H9 (cell line): ENCODE measurements at regions not wholly inside any gene's neighbourhood (a gene's known extent, or its start where the extent isn't known, plus 50 kb on each side); places are given as distances from the start of the nearest gene placed in this dataset.

Source experiments
- DNase-seq: peaks from one replicate; pipeline ENCODE4 v3.0.0-alpha.2; 2017
- H2AFZ ChIP-seq: one replicate; pipeline ENCODE4 v1.6.1; 2013; ENCODE audit warnings: mild to moderate bottlenecking, low read length, control low read depth, moderate library complexity
- H2AK5ac ChIP-seq: 2 replicates; pipeline ENCODE4 v1.6.1; 2013; ENCODE audit warnings: low read length, control low read depth, mixed read lengths; ENCODE audit not compliant: insufficient read length
- H2BK120ac ChIP-seq: one replicate; pipeline ENCODE4 v1.6.1; 2013; ENCODE audit warnings: low read depth, mild to moderate bottlenecking, low read length, control low read depth, inconsistent platforms; ENCODE audit not compliant: poor library complexity, severe bottlenecking
- H2BK12ac ChIP-seq: 2 replicates; pipeline ENCODE4 v1.6.1; 2013; ENCODE audit warnings: low read length, control low read depth, mixed read lengths, low read depth; ENCODE audit not compliant: insufficient read length
- H2BK15ac ChIP-seq: 2 replicates; pipeline ENCODE4 v1.6.1; 2013; ENCODE audit warnings: low read depth, low read length, control low read depth
- H2BK20ac ChIP-seq: one replicate; pipeline ENCODE4 v1.6.1; 2013; ENCODE audit warnings: low read depth, mild to moderate bottlenecking, low read length, control low read depth, inconsistent platforms; ENCODE audit not compliant: poor library complexity, severe bottlenecking
- H2BK5ac ChIP-seq: 2 replicates; pipeline ENCODE4 v1.6.1; 2013; ENCODE audit warnings: low read length, control low read depth, mixed read lengths; ENCODE audit not compliant: insufficient read length
- H3K14ac ChIP-seq: 2 replicates; pipeline ENCODE4 v1.6.1; 2013; ENCODE audit warnings: low read length, control low read depth; ENCODE audit not compliant: insufficient read depth
- H3K18ac ChIP-seq: 2 replicates; pipeline ENCODE4 v1.6.1; 2013; ENCODE audit warnings: low read depth, mild to moderate bottlenecking, mixed read lengths, low read length, control low read depth; ENCODE audit not compliant: insufficient read length
- H3K23ac ChIP-seq: 2 replicates; pipeline ENCODE4 v1.6.1; 2013; ENCODE audit warnings: low read length, control low read depth, mixed read lengths, low read depth; ENCODE audit not compliant: insufficient read length
- H3K23me2 ChIP-seq: 2 replicates; pipeline ENCODE4 v1.6.1; 2013; ENCODE audit warnings: low read depth, mild to moderate bottlenecking, mixed read lengths, low read length, control low read depth; ENCODE audit not compliant: insufficient read length, poor library complexity, severe bottlenecking
- H3K27ac ChIP-seq: 2 replicates; pipeline ENCODE4 v1.5.1; 2013; ENCODE audit warnings: low read length, control low read depth, mixed read lengths, low read depth; ENCODE audit not compliant: insufficient read length
- H3K27me3 ChIP-seq: 2 replicates; pipeline ENCODE4 v1.6.1; 2013; ENCODE audit warnings: low read length, control low read depth, inconsistent platforms; ENCODE audit not compliant: insufficient read depth
- H3K4ac ChIP-seq: 2 replicates; pipeline ENCODE4 v1.6.1; 2013; ENCODE audit warnings: low read depth, mild to moderate bottlenecking, control low read depth, inconsistent platforms, low read length, moderate library complexity
- H3K4me1 ChIP-seq: 2 replicates; pipeline ENCODE4 v1.6.1; 2013; ENCODE audit warnings: low read length, control low read depth, inconsistent platforms; ENCODE audit not compliant: insufficient read depth
- H3K4me2 ChIP-seq: 2 replicates; pipeline ENCODE4 v1.6.1; 2013; ENCODE audit warnings: low read length, control low read depth, mixed read lengths; ENCODE audit not compliant: insufficient read length, insufficient read depth
- H3K56ac ChIP-seq: 2 replicates; pipeline ENCODE4 v1.6.1; 2013; ENCODE audit warnings: low read depth, mild to moderate bottlenecking, mixed read lengths, low read length, control low read depth; ENCODE audit not compliant: insufficient read length
- H3K79me1 ChIP-seq: 2 replicates; pipeline ENCODE4 v1.6.1; 2013; ENCODE audit warnings: low read depth, mild to moderate bottlenecking, moderate library complexity, low read length, control low read depth, inconsistent platforms; ENCODE audit not compliant: insufficient read depth, poor library complexity, severe bottlenecking
- H3K79me2 ChIP-seq: 2 replicates; pipeline ENCODE4 v1.6.1; 2013; ENCODE audit warnings: low read length, control low read depth, inconsistent platforms; ENCODE audit not compliant: insufficient read depth
- H3K9ac ChIP-seq: 2 replicates; pipeline ENCODE4 v1.6.1; 2013; ENCODE audit warnings: low read length, control low read depth, mixed read lengths; ENCODE audit not compliant: insufficient read length; ENCODE audit errors: extremely low read depth
- H3K9me3 ChIP-seq: one replicate; pipeline ENCODE4 v1.6.1; 2013; ENCODE audit warnings: low read depth, low read length, inconsistent platforms; ENCODE audit not compliant: control insufficient read depth
- H3T11ph ChIP-seq: one replicate; pipeline ENCODE4 v1.6.1; 2013; ENCODE audit warnings: mild to moderate bottlenecking, low read length, control low read depth, inconsistent platforms
- H4K20me1 ChIP-seq: one replicate; pipeline ENCODE4 v1.6.1; 2013; ENCODE audit not compliant: control insufficient read depth, insufficient read length, insufficient read depth
- H4K5ac ChIP-seq: 2 replicates; pipeline ENCODE4 v1.6.1; 2013; ENCODE audit warnings: low read depth, mild to moderate bottlenecking, mixed read lengths, low read length, control low read depth; ENCODE audit not compliant: insufficient read length
- H4K8ac ChIP-seq: replicated peaks from 2 replicates; pipeline ENCODE4 v1.6.1; 2013; ENCODE audit warnings: low read length, control low read depth, mixed read lengths, low read depth; ENCODE audit not compliant: insufficient read length
- H4K91ac ChIP-seq: 2 replicates; pipeline ENCODE4 v1.6.1; 2013; ENCODE audit warnings: low read depth, mild to moderate bottlenecking, moderate library complexity, mixed read lengths, low read length, control low read depth; ENCODE audit not compliant: insufficient read length
- H3K27ac Mint-ChIP-seq, 3 experiments: 2 replicates in 2 of 3; 3 replicates in 1 of 3; pipeline ENCODE4 v1.8.0; 2020 to 2021; ENCODE audit warnings: mixed read lengths in 3 of 3, mild to moderate bottlenecking in 1 of 3, moderate library complexity in 1 of 3
- H3K27me3 Mint-ChIP-seq: 2 replicates; pipeline ENCODE4 v1.8.0; 2021; ENCODE audit warnings: low read depth, mild to moderate bottlenecking, moderate library complexity, mixed read lengths
- H3K36me3 Mint-ChIP-seq, 3 experiments: 2 replicates in 2 of 3; 3 replicates in 1 of 3; pipeline ENCODE4 v1.8.0; 2020 to 2021; ENCODE audit warnings: low read depth in 3 of 3, mixed read lengths in 3 of 3; ENCODE audit not compliant: insufficient read depth in 1 of 3
- H3K4me1 Mint-ChIP-seq, 2 experiments: 2 replicates each; pipeline ENCODE4 v1.8.0; 2020; ENCODE audit warnings: mixed read lengths in 2 of 2
- H3K4me3 Mint-ChIP-seq, 2 experiments: 2 replicates in 1 of 2; 3 replicates in 1 of 2; pipeline ENCODE4 v1.8.0; 2020 to 2021; ENCODE audit warnings: mild to moderate bottlenecking in 2 of 2, mixed read lengths in 2 of 2, moderate library complexity in 1 of 2
- H3K9me3 Mint-ChIP-seq, 2 experiments: 2 replicates in 1 of 2; 3 replicates in 1 of 2; pipeline ENCODE4 v1.8.0; 2020; ENCODE audit warnings: mild to moderate bottlenecking in 2 of 2, mixed read lengths in 2 of 2, moderate library complexity in 1 of 2
- CTCF ChIP-seq: fragments of 200-600 bp; sonication (generic); conservative IDR thresholded peaks from 3 replicates; pipeline ENCODE4 v1.8.0; 2021; ENCODE audit warnings: antibody characterized with exemption, mild to moderate bottlenecking
- WGBS: extraction: QIAGEN DNeasy Blood & Tissue Kit; methylation state at CpG from one replicate; pipeline ENCODE4 v1.1.7; 2013; ENCODE audit warnings: missing lambda C conversion rate, low lambda C conversion rate, mixed read lengths; ENCODE audit not compliant: insufficient read length; ENCODE audit errors: extremely low coverage; 5-methylcytosine and 5-hydroxymethylcytosine counted together

- H2BK15ac ChIP-seq: no peak overlapping the region
- H3K23me2 ChIP-seq: no peaks in the 10 kb centered on the region
- no peak overlapping the region for H2BK12ac ChIP-seq
- no peak overlapping the region for H2BK20ac ChIP-seq
- no peak overlapping the region for H3K14ac ChIP-seq
- H3K27ac ChIP-seq: no peak overlapping the region
- no peak overlapping the region for H3K4me3 Mint-ChIP-seq
- H2BK120ac ChIP-seq: no peak overlapping the region
- H3K18ac ChIP-seq: no peak overlapping the region
- H3K27me3 ChIP-seq: no peaks in the 10 kb centered on the region
- H2AK5ac ChIP-seq: no peak overlapping the region
- H4K20me1 ChIP-seq: no peaks in the 10 kb centered on the region
- H3K9me3 ChIP-seq: no peaks in the 10 kb centered on the region
- no peaks in the 10 kb centered on the region for H3K79me2 ChIP-seq
- no peak overlapping the region for H4K91ac ChIP-seq
- H4K8ac ChIP-seq: no peak overlapping the region
- no peak for TF ChIP-seq CTCF
- H4K5ac ChIP-seq: no peak overlapping the region
- no CpG with 5 or more reads among the region's 4 CpGs for whole genome bisulfite sequencing
- H3K9ac ChIP-seq: no peak overlapping the region
- no peak for DNase-seq
- H3K4me1 ChIP-seq: no peaks in the 10 kb centered on the region
- H3K56ac ChIP-seq: no peak overlapping the region
- no peaks in the 10 kb centered on the region; a peak in 2 of 7 replicates for H3K36me3 Mint-ChIP-seq
- H3K4ac ChIP-seq: no peak overlapping the region
- no peak overlapping the region for H3T11ph ChIP-seq
- H3K27me3 Mint-ChIP-seq: peaks cover 7% of the 10 kb centered on the region
- H3K27ac Mint-ChIP-seq: no peak overlapping the region
- no peak overlapping the region for H2BK5ac ChIP-seq
- H3K4me2 ChIP-seq: no peak overlapping the region
- H2AFZ ChIP-seq: no peak overlapping the region
- peaks cover 26 to 29% of the 10 kb centered on the region in 2 experiments for H3K4me1 Mint-ChIP-seq
- no peak overlapping the region for H3K23ac ChIP-seq
- no peaks in the 10 kb centered on the region for H3K79me1 ChIP-seq
- peaks cover 0 to 3% of the 10 kb centered on the region in 2 experiments; a peak in 1 of 5 replicates for H3K9me3 Mint-ChIP-seq
Measured at GRCh38 chr20:1825507-1825906, 69.7 kb upstream of the SIRPA start.
